ENCODE measurements at regions not wholly inside any gene's neighbourhood (a gene's known extent, or its start where the extent isn't known, plus 50 kb on each side); places are given as distances from the start of the nearest gene placed in this dataset.

GRCh38 chr10:90587081-90587491 is 270.8 kb downstream of the HTR7 start:
- TF ChIP-seq, protein P1, sequence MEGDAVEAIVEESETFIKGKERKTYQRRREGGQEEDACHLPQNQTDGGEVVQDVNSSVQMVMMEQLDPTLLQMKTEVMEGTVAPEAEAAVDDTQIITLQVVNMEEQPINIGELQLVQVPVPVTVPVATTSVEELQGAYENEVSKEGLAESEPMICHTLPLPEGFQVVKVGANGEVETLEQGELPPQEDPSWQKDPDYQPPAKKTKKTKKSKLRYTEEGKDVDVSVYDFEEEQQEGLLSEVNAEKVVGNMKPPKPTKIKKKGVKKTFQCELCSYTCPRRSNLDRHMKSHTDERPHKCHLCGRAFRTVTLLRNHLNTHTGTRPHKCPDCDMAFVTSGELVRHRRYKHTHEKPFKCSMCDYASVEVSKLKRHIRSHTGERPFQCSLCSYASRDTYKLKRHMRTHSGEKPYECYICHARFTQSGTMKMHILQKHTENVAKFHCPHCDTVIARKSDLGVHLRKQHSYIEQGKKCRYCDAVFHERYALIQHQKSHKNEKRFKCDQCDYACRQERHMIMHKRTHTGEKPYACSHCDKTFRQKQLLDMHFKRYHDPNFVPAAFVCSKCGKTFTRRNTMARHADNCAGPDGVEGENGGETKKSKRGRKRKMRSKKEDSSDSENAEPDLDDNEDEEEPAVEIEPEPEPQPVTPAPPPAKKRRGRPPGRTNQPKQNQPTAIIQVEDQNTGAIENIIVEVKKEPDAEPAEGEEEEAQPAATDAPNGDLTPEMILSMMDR (IDR thresholded peaks at IDR 0.05) = no peak
- TF ChIP-seq POLR2A (IDR thresholded peaks at IDR 0.05) = no peak

All from body of pancreas (tissue), 4 donors.